Calu3 (cell line): ENCODE measurements at regions not wholly inside any gene's neighbourhood (a gene's known extent, or its start where the extent isn't known, plus 50 kb on each side); places are given as distances from the start of the nearest gene placed in this dataset.

Source experiments
- BruUV-seq: library from RNA; stranded (reverse); fragments of 400-500 nt; replicated peaks from 2 replicates; lab custom pipeline; 2021; lab: Mats Ljungman, UMichigan
- CTCF ChIA-PET: fragments of 300-600 bp; sonication (Branson Sonifier 250); formaldehyde crosslinking; loops from one replicate; lab custom pipeline; 2022; ENCODE audit warnings: antibody characterized with exemption; lab: Charles Lee
- DNase-seq: peaks from one replicate; pipeline ENCODE4 v3.0.0; 2022
- H3K27ac Mint-ChIP-seq: one replicate; pipeline ENCODE4 v1.8.0; 2022; ENCODE audit warnings: mixed read lengths; ENCODE audit not compliant: unreplicated experiment
- H3K27me3 Mint-ChIP-seq: one replicate; pipeline ENCODE4 v1.8.0; 2022; ENCODE audit warnings: mixed read lengths; ENCODE audit not compliant: unreplicated experiment
- H3K36me3 Mint-ChIP-seq: one replicate; pipeline ENCODE4 v1.8.0; 2022; ENCODE audit warnings: mild to moderate bottlenecking, moderate library complexity, mixed read lengths; ENCODE audit not compliant: insufficient read depth, unreplicated experiment
- H3K4me1 Mint-ChIP-seq: one replicate; pipeline ENCODE4 v1.8.0; 2022; ENCODE audit warnings: mild to moderate bottlenecking, low read depth, mixed read lengths; ENCODE audit not compliant: unreplicated experiment
- H3K4me3 Mint-ChIP-seq: one replicate; pipeline ENCODE4 v1.8.0; 2022; ENCODE audit warnings: mild to moderate bottlenecking, low read depth, moderate library complexity, mixed read lengths; ENCODE audit not compliant: unreplicated experiment
- H3K9me3 Mint-ChIP-seq: one replicate; pipeline ENCODE4 v1.8.0; 2022; ENCODE audit warnings: low read depth, mixed read lengths; ENCODE audit not compliant: unreplicated experiment
- intact Hi-C: fragments of 100-400 bp; cut with micrococcal nuclease; formaldehyde crosslinking; loops from one replicate; pipeline ENCODE4 v1.10.0; 2022; ENCODE audit not compliant: unreplicated experiment
- TF ChIP-seq, protein P1 (sequence below): fragments of 200-600 bp; IDR thresholded peaks from one replicate; pipeline ENCODE4 v1.8.0; 2022; ENCODE audit warnings: antibody characterized with exemption; ENCODE audit not compliant: unreplicated experiment

- intact Hi-C loops: no loop called here
- Mint-ChIP-seq H3K9me3 (no peaks in the 10 kb centered on the region), H3K27me3 (no peaks in the 10 kb centered on the region), H3K4me3 (no peak overlapping the region), H3K4me1 (no peaks in the 10 kb centered on the region), H3K36me3 (no peaks in the 10 kb centered on the region), H3K27ac (no peak overlapping the region)
- TF ChIP-seq, protein P1, sequence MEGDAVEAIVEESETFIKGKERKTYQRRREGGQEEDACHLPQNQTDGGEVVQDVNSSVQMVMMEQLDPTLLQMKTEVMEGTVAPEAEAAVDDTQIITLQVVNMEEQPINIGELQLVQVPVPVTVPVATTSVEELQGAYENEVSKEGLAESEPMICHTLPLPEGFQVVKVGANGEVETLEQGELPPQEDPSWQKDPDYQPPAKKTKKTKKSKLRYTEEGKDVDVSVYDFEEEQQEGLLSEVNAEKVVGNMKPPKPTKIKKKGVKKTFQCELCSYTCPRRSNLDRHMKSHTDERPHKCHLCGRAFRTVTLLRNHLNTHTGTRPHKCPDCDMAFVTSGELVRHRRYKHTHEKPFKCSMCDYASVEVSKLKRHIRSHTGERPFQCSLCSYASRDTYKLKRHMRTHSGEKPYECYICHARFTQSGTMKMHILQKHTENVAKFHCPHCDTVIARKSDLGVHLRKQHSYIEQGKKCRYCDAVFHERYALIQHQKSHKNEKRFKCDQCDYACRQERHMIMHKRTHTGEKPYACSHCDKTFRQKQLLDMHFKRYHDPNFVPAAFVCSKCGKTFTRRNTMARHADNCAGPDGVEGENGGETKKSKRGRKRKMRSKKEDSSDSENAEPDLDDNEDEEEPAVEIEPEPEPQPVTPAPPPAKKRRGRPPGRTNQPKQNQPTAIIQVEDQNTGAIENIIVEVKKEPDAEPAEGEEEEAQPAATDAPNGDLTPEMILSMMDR: no peak
- BruUV-seq: no TSS peak
- no peak for DNase-seq
- CTCF ChIA-PET: no interaction called here
These were observed 767.8 kb upstream of the ZEB2 start for GRCh38 chr2:145287736-145288135.

DNA sequence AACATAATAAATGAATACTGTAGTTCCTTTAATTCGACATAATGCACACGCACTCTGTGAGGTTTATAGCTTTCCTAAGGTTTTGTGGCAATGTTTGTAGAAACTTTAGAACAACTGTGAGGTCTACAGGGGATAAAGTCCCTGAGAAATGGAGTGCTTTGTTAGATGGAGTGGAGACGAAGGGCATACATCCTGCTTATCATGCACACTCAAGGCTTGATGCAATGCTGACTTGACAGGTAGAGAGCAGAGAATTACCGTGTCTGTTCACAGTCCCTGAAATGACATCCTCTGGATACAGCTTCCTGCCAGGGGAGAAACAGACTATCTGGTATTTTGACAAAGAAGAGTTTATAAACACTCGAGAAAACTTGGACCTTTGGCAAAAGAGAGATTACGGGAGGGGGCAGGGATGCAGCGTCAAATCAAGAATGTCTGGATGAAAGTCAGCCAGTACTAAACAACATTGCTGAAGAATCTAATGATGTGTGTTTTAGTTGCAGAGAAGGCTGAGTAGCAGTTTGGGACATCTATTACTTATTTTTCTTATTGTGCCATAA, 766.9 kb upstream of the ZEB2 start:
- no TSS peak for BruUV-seq
- intact Hi-C loops: no loop called here
- Mint-ChIP-seq H3K27me3 (no peaks in the 10 kb centered on the region), H3K27ac (no peak overlapping the region), H3K4me3 (no peak overlapping the region), H3K36me3 (no peaks in the 10 kb centered on the region), H3K4me1 (no peaks in the 10 kb centered on the region), H3K9me3 (no peaks in the 10 kb centered on the region)
- DNase-seq: no peak
- CTCF ChIA-PET: no interaction called here
- TF ChIP-seq, protein P1: no peak

- Mint-ChIP-seq H3K36me3 (no peaks in the 10 kb centered on the region), H3K27ac (no peak overlapping the region), H3K27me3 (no peaks in the 10 kb centered on the region), H3K4me3 (no peak overlapping the region), H3K9me3 (no peaks in the 10 kb centered on the region), H3K4me1 (no peaks in the 10 kb centered on the region)
- TF ChIP-seq, protein P1: no peak
- no TSS peak for BruUV-seq
- DNase-seq: no peak
- CTCF ChIA-PET: no interaction called here
- intact Hi-C loops: no loop called here
These were observed 764.6 kb upstream of the ZEB2 start for GRCh38 chr2:145284551-145284950.

DNA sequence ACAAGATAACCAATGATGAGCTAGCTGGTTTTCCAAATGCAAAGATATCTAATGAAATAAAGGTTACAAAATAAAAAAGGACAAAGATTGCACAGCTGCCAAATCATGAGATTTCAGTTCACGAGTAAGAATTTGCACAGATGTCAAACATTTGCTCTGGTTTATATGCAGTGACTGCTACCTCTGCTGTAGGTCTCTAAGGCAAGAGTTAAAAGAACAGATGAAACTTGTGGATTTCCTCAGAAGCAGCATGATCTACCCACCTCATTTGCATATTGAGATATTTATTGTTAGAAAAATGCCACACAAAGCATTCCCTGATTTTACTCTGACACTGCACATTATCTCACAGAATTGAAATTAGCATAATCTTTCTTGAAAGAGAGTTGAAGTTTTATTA, 763.2 kb upstream of the ZEB2 start:
- H3K36me3 Mint-ChIP-seq: no peaks in the 10 kb centered on the region
- no peaks in the 10 kb centered on the region for H3K9me3 Mint-ChIP-seq
- no peak overlapping the region for H3K27ac Mint-ChIP-seq
- H3K4me1 Mint-ChIP-seq: no peaks in the 10 kb centered on the region
- intact Hi-C loops: no loop called here
- TF ChIP-seq, protein P1: no peak
- DNase-seq: no peak
- no peak overlapping the region for H3K4me3 Mint-ChIP-seq
- CTCF ChIA-PET: no interaction called here
- no peaks in the 10 kb centered on the region for H3K27me3 Mint-ChIP-seq
- no TSS peak for BruUV-seq
